ENCODE measurements at regions not wholly inside any gene's neighbourhood (a gene's known extent, or its start where the extent isn't known, plus 50 kb on each side); places are given as distances from the start of the nearest gene placed in this dataset.

GRCh38 chr4:23041501-23041900, 348.8 kb downstream of the GBA3 start:
- Histone ChIP-seq H3K9me3 (replicated peaks) (no peaks in the 10 kb centered on the region), H3K4me3 (no peak overlapping the region), H3K36me3 (no peaks in the 10 kb centered on the region), H3K27me3 (replicated peaks) (no peaks in the 10 kb centered on the region), H3K4me1 (replicated peaks) (no peaks in the 10 kb centered on the region), H3K27ac (no peak overlapping the region)
- no peak for DNase-seq (ENCODE audit: low read depth in 1 of 2, low spot score in 2 of 2)

GRCh38 chr4:23040539-23040938, 347.8 kb downstream of the GBA3 start:
- no peak for DNase-seq (ENCODE audit: low read depth in 1 of 2, low spot score in 2 of 2)
- no peak overlapping the region for H3K27ac ChIP-seq
- no peaks in the 10 kb centered on the region for H3K27me3 ChIP-seq (replicated peaks)
- no peaks in the 10 kb centered on the region for H3K9me3 ChIP-seq (replicated peaks)
- H3K4me1 ChIP-seq (replicated peaks), result no peaks in the 10 kb centered on the region
- no peaks in the 10 kb centered on the region for H3K36me3 ChIP-seq
- no peak overlapping the region for H3K4me3 ChIP-seq

GRCh38 chr4:23039818-23040217, 347.1 kb downstream of the GBA3 start:
- Histone ChIP-seq H3K4me3 (no peak overlapping the region), H3K36me3 (no peaks in the 10 kb centered on the region), H3K4me1 (replicated peaks) (no peaks in the 10 kb centered on the region), H3K27ac (no peak overlapping the region), H3K27me3 (replicated peaks) (no peaks in the 10 kb centered on the region), H3K9me3 (replicated peaks) (no peaks in the 10 kb centered on the region)
- no peak for DNase-seq (ENCODE audit: low read depth in 1 of 2, low spot score in 2 of 2)

GRCh38 chr4:23038626-23039491, 346.1 kb downstream of the GBA3 start:
- Histone ChIP-seq H3K27me3 (replicated peaks) (no peaks in the 10 kb centered on the region), H3K27ac (no peak overlapping the region), H3K4me3 (no peak overlapping the region), H3K4me1 (replicated peaks) (no peaks in the 10 kb centered on the region), H3K36me3 (no peaks in the 10 kb centered on the region), H3K9me3 (replicated peaks) (no peaks in the 10 kb centered on the region)
- DNase-seq (ENCODE audit: low read depth in 1 of 2, low spot score in 2 of 2), result no peak

- H3K36me3 ChIP-seq, result no peaks in the 10 kb centered on the region
- no peaks in the 10 kb centered on the region for H3K27me3 ChIP-seq (replicated peaks)
- no peak for DNase-seq (ENCODE audit: low read depth in 1 of 2, low spot score in 2 of 2)
- no peak overlapping the region for H3K27ac ChIP-seq
- H3K4me3 ChIP-seq, result no peak overlapping the region
- peaks cover 4% of the 10 kb centered on the region; the same call in 1 of the 2 replicates for H3K4me1 ChIP-seq (replicated peaks)
- no peaks in the 10 kb centered on the region for H3K9me3 ChIP-seq (replicated peaks)
These were observed 344.3 kb downstream of the GBA3 start for GRCh38 chr4:23036921-23037495.

- Histone ChIP-seq H3K36me3 (no peaks in the 10 kb centered on the region), H3K4me3 (no peak overlapping the region), H3K27ac (no peak overlapping the region), H3K4me1 (replicated peaks) (peaks cover 4% of the 10 kb centered on the region; the same call in 1 of the 2 replicates), H3K27me3 (replicated peaks) (no peaks in the 10 kb centered on the region), H3K9me3 (replicated peaks) (no peaks in the 10 kb centered on the region)
- DNase-seq (ENCODE audit: low read depth in 1 of 2, low spot score in 2 of 2), result no peak
These were observed 343.8 kb downstream of the GBA3 start for GRCh38 chr4:23036503-23036902.

- Histone ChIP-seq H3K27me3 (replicated peaks) (no peaks in the 10 kb centered on the region), H3K4me1 (replicated peaks) (peaks cover 4% of the 10 kb centered on the region; the same call in 1 of the 2 replicates), H3K36me3 (no peaks in the 10 kb centered on the region), H3K9me3 (replicated peaks) (no peaks in the 10 kb centered on the region), H3K27ac (no peak overlapping the region), H3K4me3 (no peak overlapping the region)
- DNase-seq (ENCODE audit: low read depth in 1 of 2, low spot score in 2 of 2), result no peak
These were observed 342.9 kb downstream of the GBA3 start for GRCh38 chr4:23035521-23036056.

GRCh38 chr4:23034731-23035130, 342.0 kb downstream of the GBA3 start:
- Histone ChIP-seq H3K9me3 (replicated peaks) (no peaks in the 10 kb centered on the region), H3K27ac (no peak overlapping the region), H3K36me3 (no peaks in the 10 kb centered on the region), H3K4me1 (replicated peaks) (peaks cover 4% of the 10 kb centered on the region; the same call in 1 of the 2 replicates), H3K27me3 (replicated peaks) (no peaks in the 10 kb centered on the region), H3K4me3 (no peak overlapping the region)
- DNase-seq (ENCODE audit: low read depth in 1 of 2, low spot score in 2 of 2), result no peak

GRCh38 chr4:23033796-23034195, 341.1 kb downstream of the GBA3 start:
- no peaks in the 10 kb centered on the region for H3K9me3 ChIP-seq (replicated peaks)
- no peaks in the 10 kb centered on the region for H3K36me3 ChIP-seq
- H3K27me3 ChIP-seq (replicated peaks), result no peaks in the 10 kb centered on the region
- H3K27ac ChIP-seq, result peak overlapping the region; percentile 54
- H3K4me3 ChIP-seq, result no peak overlapping the region
- H3K4me1 ChIP-seq (replicated peaks), result peaks cover 4% of the 10 kb centered on the region; the same call in 1 of the 2 replicates
- peak in 1 of 2 experiments; percentile 17 for DNase-seq (ENCODE audit: low read depth in 1 of 2, low spot score in 2 of 2)

- Histone ChIP-seq H3K27me3 (replicated peaks) (no peaks in the 10 kb centered on the region), H3K36me3 (no peaks in the 10 kb centered on the region), H3K4me1 (replicated peaks) (peaks cover 4% of the 10 kb centered on the region; the same call in 1 of the 2 replicates), H3K4me3 (no peak overlapping the region), H3K9me3 (replicated peaks) (no peaks in the 10 kb centered on the region), H3K27ac (no peak overlapping the region)
- DNase-seq (ENCODE audit: low read depth in 1 of 2, low spot score in 2 of 2), result no peak
These were observed 336.1 kb downstream of the GBA3 start for GRCh38 chr4:23028875-23029274.

GRCh38 chr4:23023666-23024065, 330.9 kb downstream of the GBA3 start:
- Histone ChIP-seq H3K36me3 (no peaks in the 10 kb centered on the region), H3K9me3 (replicated peaks) (no peaks in the 10 kb centered on the region), H3K4me3 (no peak overlapping the region), H3K4me1 (replicated peaks) (peaks cover 22% of the 10 kb centered on the region), H3K27me3 (replicated peaks) (no peaks in the 10 kb centered on the region), H3K27ac (no peak overlapping the region)
- DNase-seq (ENCODE audit: low read depth in 1 of 2, low spot score in 2 of 2), result no peak

GRCh38 chr4:23023121-23023520, 330.4 kb downstream of the GBA3 start:
- Histone ChIP-seq H3K36me3 (no peaks in the 10 kb centered on the region), H3K27ac (peak overlapping the region; percentile 96), H3K4me3 (no peak overlapping the region), H3K4me1 (replicated peaks) (peaks cover 22% of the 10 kb centered on the region), H3K9me3 (replicated peaks) (no peaks in the 10 kb centered on the region), H3K27me3 (replicated peaks) (no peaks in the 10 kb centered on the region)
- DNase-seq (ENCODE audit: low read depth in 1 of 2, low spot score in 2 of 2), result no peak

- Histone ChIP-seq H3K36me3 (no peaks in the 10 kb centered on the region), H3K4me1 (replicated peaks) (peaks cover 22% of the 10 kb centered on the region), H3K27ac (peak overlapping the region; percentile 96), H3K4me3 (no peak overlapping the region), H3K9me3 (replicated peaks) (no peaks in the 10 kb centered on the region), H3K27me3 (replicated peaks) (no peaks in the 10 kb centered on the region)
- peak; percentile 76 to 84 for DNase-seq (ENCODE audit: low read depth in 1 of 2, low spot score in 2 of 2)
These were observed 329.3 kb downstream of the GBA3 start for GRCh38 chr4:23022032-23022431.

GRCh38 chr4:23021040-23021439, 328.3 kb downstream of the GBA3 start:
- H3K4me3 ChIP-seq, result no peak overlapping the region
- peak overlapping the region; percentile 96 for H3K27ac ChIP-seq

More at GRCh38 chr4:23021040-23021439, 328.3 kb downstream of the GBA3 start:
- Histone ChIP-seq H3K9me3 (replicated peaks) (no peaks in the 10 kb centered on the region), H3K4me1 (replicated peaks) (peaks cover 22% of the 10 kb centered on the region), H3K36me3 (no peaks in the 10 kb centered on the region), H3K27me3 (replicated peaks) (no peaks in the 10 kb centered on the region)
- no peak for DNase-seq (ENCODE audit: low read depth in 1 of 2, low spot score in 2 of 2)

All from SJSA1 (cell line).